PC-3 (cell line): ENCODE measurements at regions not wholly inside any gene's neighbourhood (a gene's known extent, or its start where the extent isn't known, plus 50 kb on each side); places are given as distances from the start of the nearest gene placed in this dataset.

Experiments used
- EZH2 ChIP-seq: fragments of 300-600 bp; sonication (generic); IDR thresholded peaks from one replicate; pipeline ENCODE4 v1.6.1; 2017; ENCODE audit warnings: antibody characterized with exemption, mild to moderate bottlenecking, low read length; ENCODE audit not compliant: unreplicated experiment
- EZH2phosphoT487 ChIP-seq: fragments of 300-600 bp; sonication (generic); IDR thresholded peaks from 2 replicates; pipeline ENCODE4 v1.6.1; 2018; ENCODE audit warnings: mild to moderate bottlenecking, antibody characterized with exemption, low read length, borderline replicate concordance
- TF ChIP-seq, protein P1 (sequence below): fragments of 300-600 bp; sonication (generic); conservative IDR thresholded peaks from 2 replicates; pipeline ENCODE4 v1.5.1; 2017; ENCODE audit warnings: antibody characterized with exemption, low read depth, mild to moderate bottlenecking, low read length

- TF ChIP-seq, protein P1, sequence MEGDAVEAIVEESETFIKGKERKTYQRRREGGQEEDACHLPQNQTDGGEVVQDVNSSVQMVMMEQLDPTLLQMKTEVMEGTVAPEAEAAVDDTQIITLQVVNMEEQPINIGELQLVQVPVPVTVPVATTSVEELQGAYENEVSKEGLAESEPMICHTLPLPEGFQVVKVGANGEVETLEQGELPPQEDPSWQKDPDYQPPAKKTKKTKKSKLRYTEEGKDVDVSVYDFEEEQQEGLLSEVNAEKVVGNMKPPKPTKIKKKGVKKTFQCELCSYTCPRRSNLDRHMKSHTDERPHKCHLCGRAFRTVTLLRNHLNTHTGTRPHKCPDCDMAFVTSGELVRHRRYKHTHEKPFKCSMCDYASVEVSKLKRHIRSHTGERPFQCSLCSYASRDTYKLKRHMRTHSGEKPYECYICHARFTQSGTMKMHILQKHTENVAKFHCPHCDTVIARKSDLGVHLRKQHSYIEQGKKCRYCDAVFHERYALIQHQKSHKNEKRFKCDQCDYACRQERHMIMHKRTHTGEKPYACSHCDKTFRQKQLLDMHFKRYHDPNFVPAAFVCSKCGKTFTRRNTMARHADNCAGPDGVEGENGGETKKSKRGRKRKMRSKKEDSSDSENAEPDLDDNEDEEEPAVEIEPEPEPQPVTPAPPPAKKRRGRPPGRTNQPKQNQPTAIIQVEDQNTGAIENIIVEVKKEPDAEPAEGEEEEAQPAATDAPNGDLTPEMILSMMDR, result no peak
- TF ChIP-seq EZH2phosphoT487 (no peak), EZH2 (no peak)
These were observed 296.1 kb upstream of the RASGRP1 start for GRCh38 chr15:38860674-38861073.
